Fibroblast of mammary gland (primary cell): ENCODE measurements at regions not wholly inside any gene's neighbourhood (a gene's known extent, or its start where the extent isn't known, plus 50 kb on each side); places are given as distances from the start of the nearest gene placed in this dataset.

Source experiments
- DNase-seq: peaks from one replicate; pipeline ENCODE4 v3.0.0-alpha.2; 2010; ENCODE audit warnings: low read depth
- H3K4me3 ChIP-seq: 2 replicates; pipeline ENCODE4 v1.5.1; 2011; ENCODE audit warnings: low read depth, mild to moderate bottlenecking, low read length, moderate library complexity; ENCODE audit not compliant: control insufficient read depth
- TF ChIP-seq, protein P1 (sequence below): conservative IDR thresholded peaks from 2 replicates; pipeline ENCODE4 v1.5.1; 2011; ENCODE audit warnings: low read depth, low read length, inconsistent platforms; ENCODE audit not compliant: control insufficient read depth, insufficient read depth

DNA sequence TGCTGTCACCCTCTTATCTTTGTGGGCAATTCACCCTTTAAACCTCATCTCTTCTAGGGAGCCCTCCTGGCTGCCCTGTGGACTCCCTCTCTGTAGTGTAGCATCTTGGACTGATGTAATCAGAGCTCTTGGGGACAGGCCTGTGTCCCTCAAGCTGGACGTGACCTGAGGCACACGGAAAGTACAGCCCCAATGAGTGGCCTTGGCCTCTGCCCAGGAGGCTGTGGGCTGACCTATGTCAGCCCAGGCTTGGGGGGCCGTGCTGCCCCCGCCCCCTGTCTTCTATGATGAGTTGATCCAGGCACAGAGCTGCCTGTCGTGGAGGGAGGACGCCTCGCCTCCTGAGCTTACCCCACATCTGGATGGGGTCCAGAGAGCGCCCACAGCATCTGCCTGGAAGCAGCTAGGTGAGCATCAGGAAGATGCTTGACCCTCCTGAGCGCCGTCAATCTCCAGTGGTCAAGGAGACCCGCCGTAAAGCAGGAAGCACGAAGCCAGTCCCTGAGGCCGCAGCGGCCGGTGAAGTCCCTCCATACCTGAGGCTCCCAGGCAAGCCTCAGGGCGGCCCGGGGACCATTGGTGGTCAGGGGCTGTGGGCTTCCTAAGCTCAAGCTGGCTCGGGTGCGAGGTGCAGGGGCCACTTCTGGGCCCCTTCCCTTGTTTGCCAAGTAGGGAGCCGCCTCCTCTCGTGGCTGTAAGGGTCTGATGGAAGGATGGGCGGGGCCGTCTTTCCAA, 1136.9 kb downstream of the BRD1 start:
- TF ChIP-seq, protein P1, sequence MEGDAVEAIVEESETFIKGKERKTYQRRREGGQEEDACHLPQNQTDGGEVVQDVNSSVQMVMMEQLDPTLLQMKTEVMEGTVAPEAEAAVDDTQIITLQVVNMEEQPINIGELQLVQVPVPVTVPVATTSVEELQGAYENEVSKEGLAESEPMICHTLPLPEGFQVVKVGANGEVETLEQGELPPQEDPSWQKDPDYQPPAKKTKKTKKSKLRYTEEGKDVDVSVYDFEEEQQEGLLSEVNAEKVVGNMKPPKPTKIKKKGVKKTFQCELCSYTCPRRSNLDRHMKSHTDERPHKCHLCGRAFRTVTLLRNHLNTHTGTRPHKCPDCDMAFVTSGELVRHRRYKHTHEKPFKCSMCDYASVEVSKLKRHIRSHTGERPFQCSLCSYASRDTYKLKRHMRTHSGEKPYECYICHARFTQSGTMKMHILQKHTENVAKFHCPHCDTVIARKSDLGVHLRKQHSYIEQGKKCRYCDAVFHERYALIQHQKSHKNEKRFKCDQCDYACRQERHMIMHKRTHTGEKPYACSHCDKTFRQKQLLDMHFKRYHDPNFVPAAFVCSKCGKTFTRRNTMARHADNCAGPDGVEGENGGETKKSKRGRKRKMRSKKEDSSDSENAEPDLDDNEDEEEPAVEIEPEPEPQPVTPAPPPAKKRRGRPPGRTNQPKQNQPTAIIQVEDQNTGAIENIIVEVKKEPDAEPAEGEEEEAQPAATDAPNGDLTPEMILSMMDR = no peak
- no peak for DNase-seq
- no peak overlapping the region for H3K4me3 ChIP-seq

GRCh38 chr22:48689206-48689605, 1138.5 kb downstream of the BRD1 start:
- TF ChIP-seq, protein P1 = no peak
- DNase-seq = no peak
- no peak overlapping the region for H3K4me3 ChIP-seq

DNA sequence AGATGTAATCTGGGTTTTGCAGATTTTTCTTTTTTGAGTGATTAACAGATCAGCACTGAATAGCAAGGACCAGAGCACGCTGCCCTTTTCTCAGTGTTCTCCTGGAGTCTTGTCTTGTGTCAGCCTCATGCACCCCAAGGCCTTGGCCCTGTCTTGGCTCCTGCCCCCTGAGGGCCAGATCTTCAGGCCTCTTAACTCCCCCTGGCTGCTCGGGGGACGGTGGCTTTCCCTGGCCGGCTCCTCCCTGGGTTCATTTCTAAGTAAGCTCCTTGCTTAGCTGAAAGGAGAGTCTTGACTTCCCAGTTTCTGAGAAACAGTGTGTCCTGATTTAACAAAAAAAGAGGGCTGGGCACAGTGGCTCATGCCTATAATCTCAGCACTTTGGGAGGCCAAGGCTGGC, 1139.3 kb downstream of the BRD1 start:
- TF ChIP-seq, protein P1 = no peak
- H3K4me3 ChIP-seq = no peak overlapping the region
- no peak for DNase-seq

DNA sequence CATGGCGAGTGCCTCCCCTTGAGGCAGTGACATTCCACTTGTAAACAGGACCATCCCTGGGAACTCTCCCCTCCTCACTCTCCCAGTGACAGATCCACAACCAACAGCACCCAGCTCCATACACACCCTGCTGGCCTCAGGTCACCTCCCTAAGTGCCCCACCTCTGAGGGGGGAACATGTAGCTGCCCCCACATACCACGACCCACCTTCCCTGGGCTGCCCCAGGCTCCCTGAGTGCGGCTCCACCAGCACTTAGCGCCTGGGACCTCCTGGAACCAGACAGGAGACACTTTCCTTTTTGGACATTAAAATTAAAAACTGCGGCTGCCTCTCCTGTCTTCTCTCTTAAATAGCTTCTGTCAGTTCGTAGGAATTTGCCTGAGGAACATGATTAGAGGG, 1140.1 kb downstream of the BRD1 start:
- no peak for DNase-seq
- no peak overlapping the region for H3K4me3 ChIP-seq
- TF ChIP-seq, protein P1 = no peak

- TF ChIP-seq, protein P1 = no peak
- no peak overlapping the region for H3K4me3 ChIP-seq
- DNase-seq = no peak
These were observed 1140.9 kb downstream of the BRD1 start for GRCh38 chr22:48686694-48687302.

- H3K4me3 ChIP-seq = no peak overlapping the region
- DNase-seq = no peak
- TF ChIP-seq, protein P1 = no peak
These were observed 1141.9 kb downstream of the BRD1 start for GRCh38 chr22:48685767-48686166.
